Nucleus accumbens (tissue), 56 donors: ENCODE measurements at regions not wholly inside any gene's neighbourhood (a gene's known extent, or its start where the extent isn't known, plus 50 kb on each side); places are given as distances from the start of the nearest gene placed in this dataset.
"Not testable (repeated sequence)": the region's sequence is repeated elsewhere in the genome, so short reads cannot be mapped to it uniquely, and the experiment has no call there.

ENCODE experiments used
- DNase-seq, 56 donors: peaks; one replicate each; lab custom pipeline; 2025; lab: John Stamatoyannopoulos, UW

DNA sequence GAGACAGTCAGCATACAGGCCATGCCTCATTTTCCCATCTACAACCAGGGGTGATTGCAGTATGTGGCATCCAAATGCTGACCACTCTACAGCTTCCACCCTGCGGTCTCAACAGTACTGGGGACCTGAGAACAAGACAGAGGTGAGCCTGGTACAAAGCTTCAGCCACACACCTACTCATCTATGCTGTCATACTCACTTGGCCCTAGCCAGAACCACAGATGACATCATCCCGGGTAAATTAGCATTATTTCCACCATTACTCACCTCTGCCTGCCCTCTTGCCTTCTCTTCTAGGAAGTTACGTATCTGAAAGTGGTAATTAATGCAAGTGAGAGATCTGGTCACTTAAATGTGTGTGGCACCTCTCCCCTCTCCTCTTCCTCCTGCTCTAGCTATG is 208.2 kb upstream of the ARL4C start:
- no peak for DNase-seq

DNA sequence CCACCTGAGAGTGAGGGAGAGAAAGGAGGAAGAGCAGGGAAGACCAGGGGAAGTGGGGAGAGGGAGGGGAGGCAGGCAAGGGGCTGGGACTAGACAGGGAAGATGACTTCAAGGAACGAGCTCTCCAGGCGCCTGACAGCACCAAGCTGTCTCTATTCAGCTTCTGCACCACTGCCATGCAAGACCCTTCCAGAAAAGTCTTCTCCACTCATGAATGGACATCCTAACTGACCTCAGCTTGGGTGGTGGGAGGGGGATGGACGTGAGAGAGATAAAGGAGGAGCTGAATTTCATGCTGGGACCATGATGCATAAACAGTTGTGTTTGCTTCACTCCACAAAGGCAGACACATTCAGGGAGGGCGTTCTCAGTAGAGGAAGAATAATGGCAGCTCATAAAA is 206.4 kb upstream of the ARL4C start:
- DNase-seq: no peak

DNA sequence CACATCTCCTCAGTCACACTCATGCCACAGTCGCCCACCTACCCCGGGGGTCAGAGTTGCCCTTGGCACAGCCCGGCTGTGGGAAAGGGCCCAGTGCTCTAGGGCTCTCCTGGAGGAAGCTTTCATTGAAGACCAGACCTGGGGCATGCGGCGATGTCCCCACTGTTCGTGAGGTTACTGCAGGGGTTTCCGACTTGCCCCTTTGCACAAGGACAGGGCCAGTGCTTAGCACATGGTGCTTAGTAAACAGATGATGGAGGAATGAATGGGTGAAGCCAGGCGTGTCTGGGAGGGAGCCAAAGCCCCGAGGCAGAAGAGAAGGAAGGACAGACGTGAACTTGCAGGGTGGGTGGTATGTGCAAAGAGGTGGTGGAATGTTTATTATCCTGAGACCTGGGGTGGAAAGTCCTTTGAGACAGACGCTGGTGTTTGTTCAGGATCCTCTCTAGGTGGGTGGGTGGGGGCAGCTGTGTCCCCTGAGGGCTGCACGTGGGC is 205.9 kb upstream of the ARL4C start:
- no peak for DNase-seq

DNA sequence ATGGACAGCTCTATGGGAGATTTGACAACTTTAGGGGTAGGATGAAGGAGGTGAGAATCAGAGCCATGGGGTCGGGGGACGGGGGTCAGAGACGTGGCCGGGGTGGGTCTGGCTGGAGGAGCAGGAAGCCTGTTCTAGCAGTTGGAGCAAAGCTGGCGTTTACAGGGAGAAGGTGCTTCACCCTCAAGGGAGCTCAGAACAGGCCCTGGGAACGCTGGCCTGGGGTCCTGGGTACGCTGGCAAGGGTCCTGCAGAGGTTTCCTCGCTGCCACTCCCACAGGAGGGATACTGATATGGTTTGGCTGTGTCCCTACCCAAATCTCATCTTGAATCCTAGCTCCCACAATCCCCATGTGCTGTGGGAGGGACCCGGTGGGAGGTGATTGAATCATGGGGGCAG is 205.0 kb upstream of the ARL4C start:
- DNase-seq: no peak

DNA sequence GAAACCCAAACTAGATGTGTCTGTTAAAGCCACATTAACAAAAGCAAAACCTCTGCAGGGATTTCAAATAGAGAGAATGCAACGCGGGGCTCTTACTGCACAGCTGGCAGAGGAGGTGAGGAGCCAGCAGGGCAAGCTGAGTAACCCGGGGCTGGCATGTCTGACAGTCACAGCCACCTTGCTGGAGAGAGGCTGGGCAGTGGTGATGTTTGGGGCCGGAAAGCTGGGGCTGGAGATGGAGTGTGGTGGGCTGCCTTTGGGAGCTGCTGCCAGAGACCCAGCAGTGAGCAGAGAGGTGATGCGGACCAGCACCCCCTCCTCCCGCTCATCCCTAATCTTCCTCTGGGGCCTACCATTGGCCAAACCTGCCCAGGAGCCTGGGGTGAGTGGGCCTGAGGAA is 204.5 kb upstream of the ARL4C start:
- DNase-seq: no peak

DNA sequence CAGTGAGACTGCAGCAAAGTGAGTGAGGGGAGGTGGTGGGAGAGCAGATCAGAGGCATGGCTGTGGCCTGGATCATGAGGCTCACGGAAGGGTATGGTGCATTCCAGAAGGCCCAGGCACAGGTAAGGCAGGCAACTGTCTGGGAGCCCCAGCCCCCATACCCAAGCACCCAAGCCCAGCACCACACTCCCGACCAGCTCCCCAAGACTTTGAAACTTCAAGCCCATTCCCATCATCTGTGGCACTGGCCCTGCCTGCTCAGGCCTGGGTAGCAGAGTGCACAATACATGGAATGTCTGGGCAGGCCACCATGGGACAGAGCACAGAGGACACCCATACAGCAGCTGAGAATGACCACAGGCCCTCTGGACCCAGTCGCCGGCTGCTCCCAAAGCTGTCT is 202.6 kb upstream of the ARL4C start:
- DNase-seq: no peak

DNA sequence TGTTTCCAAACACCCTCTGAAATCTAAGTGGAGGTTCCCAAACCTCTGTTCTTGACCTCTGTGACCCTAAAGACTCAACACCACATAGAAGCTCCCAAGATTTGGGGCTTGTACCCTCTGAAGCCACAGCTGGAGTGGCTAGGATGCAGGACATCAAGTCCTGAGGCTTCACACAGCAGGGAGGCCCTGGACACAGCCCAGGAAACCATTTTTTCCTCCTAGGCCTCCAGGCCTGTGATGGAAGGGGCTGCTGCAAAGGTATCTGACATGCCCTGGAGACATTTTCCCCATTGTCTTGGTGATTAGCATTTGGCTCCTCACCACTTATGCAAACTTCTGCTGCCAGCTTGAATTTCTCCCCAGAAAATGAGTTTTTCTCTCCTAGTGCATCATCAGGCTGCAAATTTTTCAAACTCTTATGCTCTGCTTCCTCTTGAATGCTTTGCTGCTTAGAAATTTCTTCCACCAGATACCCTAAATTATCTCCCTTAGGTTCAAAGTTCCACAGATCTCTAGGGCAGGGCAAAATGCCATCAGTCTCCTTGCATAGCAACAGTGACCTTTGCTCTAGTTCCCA is 200.5 kb upstream of the ARL4C start:
- DNase-seq: not testable (repeated sequence)

DNA sequence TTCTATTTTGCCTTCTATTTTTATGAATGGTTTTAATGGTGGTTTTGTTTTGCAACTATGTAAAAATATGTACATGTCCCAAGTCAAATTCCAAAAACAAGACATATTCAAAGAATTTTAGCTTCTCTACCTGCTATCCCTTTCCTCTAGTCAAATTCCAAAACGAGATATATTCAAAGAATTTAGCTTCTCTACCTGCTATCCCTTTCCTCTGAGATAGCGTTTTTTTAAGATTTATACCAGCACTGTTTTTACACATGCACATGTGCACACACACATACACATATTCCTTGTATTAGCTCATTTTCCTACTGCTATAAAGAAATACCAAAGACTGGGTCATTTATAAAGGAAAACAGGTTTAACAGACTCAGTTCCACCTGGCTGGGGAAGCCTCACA is 199.1 kb upstream of the ARL4C start:
- DNase-seq: no peak

DNA sequence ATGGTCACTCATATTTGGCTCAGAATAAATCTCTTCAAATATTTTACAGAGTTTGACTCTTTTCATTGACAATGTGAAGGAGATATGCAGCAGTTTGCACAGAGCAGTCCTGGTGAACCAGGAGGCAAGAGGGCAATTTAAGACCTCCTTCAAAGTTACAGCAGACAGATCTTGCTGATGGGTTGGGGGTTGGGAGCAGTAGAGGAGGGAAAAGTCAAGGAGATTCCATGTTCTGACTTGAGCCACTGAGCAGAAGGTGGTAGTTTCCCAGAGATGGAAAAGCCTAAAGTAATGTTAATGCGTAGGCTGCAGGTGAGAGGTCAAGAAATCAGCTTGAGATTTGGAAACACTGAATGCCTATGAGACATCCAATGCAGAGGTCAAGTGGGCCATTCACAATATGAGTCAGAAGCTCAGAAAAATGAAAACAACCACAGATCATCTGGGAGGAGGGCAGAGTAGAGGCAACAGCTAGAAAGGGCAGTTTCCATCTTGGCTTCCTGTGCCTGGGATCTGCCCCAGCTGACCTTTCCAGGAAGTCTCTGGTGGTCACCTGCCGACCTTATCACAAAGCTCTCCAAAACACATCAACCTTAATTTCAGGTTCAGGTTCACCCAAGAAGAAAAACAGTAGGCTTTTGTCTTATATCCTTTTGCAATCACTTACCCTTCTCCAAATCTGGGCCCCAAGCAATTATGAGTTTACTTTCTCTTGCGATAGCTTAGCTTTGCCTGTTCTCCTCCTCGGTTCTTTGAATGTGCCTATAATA is 197.5 kb upstream of the ARL4C start:
- DNase-seq: no peak

DNA sequence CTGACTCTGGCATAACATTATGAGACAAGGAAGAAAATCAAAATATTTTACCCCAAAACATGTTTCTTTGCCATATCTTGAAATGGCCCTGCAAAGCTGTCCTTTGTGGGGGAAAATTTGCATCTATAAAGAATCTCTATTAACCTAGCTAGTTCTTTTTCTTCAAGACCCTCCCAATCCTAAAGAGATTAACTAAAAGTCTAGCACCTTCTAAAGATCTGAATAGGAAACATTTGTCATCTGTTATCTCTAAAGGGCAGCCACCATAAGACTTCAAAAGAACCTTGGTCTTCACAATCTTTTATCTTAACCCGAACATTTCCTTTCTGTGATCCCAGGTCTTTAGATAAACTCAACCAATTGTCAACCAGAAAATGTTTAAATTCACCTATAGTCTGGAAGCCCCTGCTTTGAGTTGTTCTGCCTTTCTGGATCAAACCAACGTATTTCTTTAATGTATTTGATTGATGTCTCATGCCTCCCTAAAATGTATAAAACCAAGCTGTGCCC is 196.9 kb upstream of the ARL4C start:
- DNase-seq: not testable (repeated sequence)

DNA sequence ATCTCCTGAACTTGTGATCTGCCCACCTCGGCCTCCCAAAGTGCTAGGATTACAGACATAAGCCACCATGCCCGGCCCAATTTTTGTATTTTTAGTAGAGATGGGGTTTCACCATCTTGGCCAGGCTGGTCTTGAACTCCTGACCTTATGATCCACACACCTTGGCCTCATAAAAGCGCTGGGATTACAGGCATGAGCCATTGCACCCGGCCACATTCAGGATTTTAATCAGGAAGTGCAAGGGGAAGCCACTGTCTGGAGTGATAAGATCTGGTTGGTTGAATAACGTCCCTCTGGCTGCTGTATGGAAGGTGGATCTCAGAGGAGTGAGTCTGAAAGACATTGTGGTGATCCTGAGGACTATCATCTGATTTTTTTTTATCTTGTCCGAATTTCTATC is 196.3 kb upstream of the ARL4C start:
- not testable (repeated sequence) for DNase-seq

DNA sequence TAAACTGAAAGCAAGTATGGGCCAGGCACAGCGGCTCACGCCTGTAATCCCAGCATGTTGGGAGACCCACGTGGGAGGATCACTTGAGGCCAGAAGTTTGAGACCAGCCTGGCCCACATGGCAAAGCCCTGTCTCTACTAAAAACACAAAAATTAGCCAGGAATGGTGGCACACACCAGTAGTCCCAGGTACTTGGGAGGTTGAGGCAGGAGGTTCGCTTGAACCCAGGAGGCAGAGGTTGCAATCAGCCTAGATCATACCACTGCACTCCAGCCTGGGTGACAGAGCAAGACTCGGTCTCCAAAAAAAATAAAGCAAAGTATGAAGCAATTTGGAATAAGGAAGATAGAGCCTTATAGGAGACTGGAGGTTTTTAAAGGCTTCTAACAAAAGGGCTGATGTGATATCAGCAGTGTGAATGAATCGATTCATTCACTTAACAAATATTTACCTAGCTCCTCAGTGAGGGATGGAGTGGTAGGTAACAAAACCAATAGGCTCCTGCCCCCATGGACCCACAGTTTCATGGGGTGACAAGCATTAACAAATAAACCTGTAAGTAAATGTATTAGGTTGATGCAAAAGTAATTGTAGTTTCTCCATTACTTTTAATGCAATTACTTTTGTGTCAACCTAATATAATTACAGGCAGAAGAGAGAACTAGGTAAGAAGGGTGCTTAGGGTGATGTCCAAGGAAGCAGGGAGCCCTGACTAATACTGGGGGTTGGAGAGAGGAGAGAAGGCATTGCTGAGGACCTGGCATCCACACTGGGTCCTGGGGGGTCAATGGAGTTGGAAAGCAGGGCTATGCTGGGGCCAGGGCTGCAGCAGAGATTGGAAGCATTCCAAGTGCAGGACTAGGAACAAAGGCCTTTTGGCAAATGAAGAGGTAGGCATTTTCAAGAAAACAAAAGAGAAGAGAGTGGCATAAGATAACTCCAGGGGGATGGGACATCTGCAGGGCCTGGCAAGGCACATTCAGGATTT is 195.4 kb upstream of the ARL4C start:
- no peak for DNase-seq

DNA sequence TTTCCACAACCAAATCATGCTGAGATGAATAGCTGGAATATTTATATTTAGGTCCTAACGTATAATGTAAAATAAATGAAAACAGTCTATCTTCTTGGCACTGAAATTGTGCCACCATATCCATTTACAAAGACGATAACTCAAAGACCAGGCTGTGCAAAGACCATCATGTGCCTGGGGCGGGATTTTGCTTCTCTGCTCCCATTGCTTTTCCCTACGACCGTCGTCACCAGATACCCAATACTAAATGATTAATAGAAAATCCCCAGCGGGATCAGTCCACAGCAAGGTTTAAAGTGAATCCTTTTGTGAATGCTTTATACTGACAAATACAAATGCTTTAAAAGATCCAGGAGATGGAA is 194.3 kb upstream of the ARL4C start:
- DNase-seq: no peak

DNA sequence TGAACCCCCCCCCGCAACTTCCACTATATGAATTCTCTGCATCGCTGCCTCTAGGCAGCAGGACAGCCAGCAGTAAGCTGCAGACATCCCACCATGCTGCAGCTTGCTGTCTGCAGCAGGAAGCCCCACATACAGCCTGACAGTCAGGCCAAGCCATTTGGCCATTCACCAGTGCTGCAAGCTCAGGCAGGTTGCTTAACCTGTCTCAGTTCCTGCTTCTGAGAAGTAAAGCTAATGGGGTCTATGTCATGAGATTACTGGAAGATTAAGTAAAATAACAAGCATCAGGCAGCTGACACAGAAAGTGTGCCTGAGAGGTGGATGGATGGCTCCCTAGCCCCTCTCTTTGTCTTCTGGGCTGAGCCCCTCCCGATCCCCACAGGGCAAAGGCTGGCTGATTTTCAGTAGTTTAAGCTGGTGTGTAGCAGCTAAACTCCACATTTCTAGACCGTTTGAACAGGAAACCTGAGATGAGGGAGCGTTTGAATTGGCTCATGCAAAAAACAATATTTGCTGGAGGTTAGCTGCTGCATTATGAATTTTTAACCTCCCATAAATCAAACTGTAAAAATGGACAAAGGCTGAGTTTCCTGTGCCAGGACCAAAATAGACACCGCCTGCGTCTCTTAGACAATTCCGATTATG is 193.8 kb upstream of the ARL4C start:
- no peak for DNase-seq

DNA sequence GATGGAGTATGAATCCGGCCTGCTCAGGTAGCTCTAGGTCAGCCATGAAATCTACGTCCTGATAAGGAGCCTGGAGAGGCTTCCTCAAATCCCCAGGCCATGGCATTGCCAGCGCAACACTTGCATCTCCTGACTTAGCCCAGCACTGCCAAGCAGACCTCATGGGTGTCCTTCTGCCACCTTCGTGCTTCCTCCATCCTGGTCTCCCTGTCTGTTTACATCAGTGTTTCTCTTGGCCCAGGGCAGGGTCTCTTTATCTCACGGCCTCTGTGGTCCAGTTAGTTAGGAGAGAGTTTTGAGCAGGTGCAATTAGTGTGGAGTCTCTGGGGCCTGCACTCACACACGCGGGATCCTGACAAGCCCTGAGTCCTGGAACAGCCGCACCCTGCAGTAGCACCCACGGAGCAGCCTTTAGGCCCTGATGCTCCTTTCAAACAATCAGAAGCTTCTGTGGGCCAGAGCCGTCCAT is 193.1 kb upstream of the ARL4C start:
- DNase-seq: no peak

DNA sequence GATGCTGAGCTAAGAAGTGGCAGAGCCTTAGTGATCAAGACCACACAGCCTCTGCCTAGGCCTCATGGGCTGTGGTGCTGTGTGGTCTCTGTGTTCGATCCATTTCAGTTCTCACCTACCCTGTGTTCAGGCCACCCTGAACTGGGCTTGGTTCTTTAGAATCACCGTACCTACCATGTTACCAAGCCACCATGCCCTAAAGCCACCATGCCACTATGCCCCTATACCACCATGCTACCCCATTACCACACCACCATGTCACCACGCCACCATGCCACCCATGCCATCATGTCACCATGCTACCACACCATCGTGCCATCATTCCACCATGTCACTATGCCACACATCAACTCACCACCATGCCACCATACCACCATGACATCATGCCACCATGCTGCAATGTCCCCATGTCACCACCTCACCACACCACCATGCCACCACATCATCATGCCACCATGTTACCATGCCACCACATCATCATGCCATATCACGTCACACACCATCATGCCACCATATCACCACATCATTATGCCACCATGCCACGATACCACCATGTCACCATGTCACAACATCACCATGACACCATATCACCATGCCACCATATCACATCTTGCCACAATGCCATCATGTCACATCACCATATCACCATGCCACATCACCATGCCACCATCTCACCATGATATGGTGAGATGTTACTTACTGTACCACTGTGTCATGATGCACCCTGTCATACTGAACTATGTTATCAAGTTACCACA is 191.0 kb upstream of the ARL4C start:
- no peak for DNase-seq

DNA sequence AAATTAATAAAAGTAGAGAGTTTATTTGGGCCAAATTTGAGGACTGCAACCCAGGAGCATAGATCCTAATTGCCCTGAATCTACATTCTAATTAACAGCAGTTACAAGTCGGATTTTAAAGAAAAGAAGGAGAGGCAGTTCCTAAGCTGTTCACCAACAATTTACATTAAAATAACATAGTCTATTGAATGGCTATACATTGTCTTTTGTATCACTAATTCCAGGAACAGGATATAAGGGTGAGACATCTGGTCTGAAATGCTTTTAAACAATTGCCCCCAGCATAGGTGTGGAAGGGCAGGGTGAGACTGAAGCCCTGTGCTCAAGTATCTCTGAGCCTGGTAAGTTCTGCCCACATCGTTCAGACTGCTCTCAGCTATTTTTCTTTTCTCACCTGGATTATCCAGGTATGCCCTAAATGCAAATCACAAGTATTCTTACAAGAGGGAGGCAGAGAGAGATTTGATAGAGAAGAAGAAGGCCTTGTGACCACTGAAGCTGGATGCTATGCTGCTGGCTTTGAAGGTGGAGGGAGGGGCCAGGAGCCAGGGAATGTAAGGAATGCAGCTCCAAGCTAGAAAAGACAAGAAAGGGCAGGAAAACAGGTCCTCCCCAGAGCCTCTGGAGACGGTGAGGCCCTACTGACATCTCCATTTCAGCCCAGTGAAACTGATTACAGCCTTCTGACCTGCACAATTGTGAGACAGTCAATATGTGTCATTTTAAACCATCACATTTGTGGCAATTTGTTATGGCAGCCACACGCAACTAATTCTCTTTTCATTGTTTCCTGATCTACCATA is 189.4 kb upstream of the ARL4C start:
- DNase-seq: no peak

DNA sequence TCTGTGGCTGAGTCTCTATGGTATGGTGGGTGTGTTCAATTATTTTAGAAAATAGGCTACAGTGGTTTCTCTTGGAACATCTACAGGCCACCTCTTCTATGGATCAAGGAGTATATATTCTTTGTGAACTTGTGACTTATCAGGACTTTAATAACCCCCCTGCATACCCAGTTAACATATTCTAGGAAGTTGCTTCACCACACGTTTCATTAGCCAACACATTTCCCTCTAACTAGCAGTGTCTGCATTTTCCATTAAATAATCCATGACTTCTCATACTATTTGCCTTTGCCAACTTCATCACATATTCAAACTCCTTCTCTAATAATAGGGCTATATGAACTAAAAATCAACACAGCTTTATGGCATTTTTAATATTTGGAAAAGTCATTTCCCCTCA is 187.6 kb upstream of the ARL4C start:
- DNase-seq: no peak

DNA sequence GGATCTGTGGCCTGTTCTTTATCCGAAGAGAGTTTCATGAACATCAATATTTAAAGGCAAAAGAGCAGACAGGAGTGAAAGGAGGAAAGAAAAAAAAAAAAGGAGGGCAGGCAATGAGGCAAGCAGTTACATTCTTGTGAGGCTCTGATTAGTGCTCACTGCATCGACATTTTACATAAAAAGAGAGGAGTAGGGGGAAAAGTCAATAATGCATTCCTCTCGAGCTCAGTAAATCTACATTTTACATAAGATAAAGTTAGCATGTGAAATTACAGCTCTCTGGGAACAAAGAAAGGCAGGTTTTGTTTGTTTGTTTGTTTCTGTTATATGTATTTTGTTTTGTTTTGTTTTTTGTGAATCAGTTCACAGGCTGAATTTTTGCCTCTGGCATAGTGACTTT is 187.1 kb upstream of the ARL4C start:
- DNase-seq: no peak
